SJSA1 (cell line): ENCODE measurements at regions not wholly inside any gene's neighbourhood (a gene's known extent, or its start where the extent isn't known, plus 50 kb on each side); places are given as distances from the start of the nearest gene placed in this dataset.

Experiments
- DNase-seq, 2 experiments: peaks; one replicate each; pipeline ENCODE4 v3.0.0-alpha.2; 2015 to 2020; ENCODE audit warnings: low spot score in 2 of 2, low read depth in 1 of 2
- H3K27ac ChIP-seq: fragments of 250-450 bp; sonication (Bioruptor Pico); 2 replicates; pipeline ENCODE4 v1.5.1; 2020; ENCODE audit warnings: mild to moderate bottlenecking, moderate library complexity
- H3K27me3 ChIP-seq: fragments of 250-450 bp; sonication (Bioruptor Pico); replicated peaks from 2 replicates; pipeline ENCODE4 v1.5.1; 2020; ENCODE audit warnings: mild to moderate bottlenecking, moderate library complexity
- H3K36me3 ChIP-seq: fragments of 250-450 bp; sonication (Bioruptor Pico); 2 replicates; pipeline ENCODE4 v1.5.1; 2020; ENCODE audit warnings: mild to moderate bottlenecking
- H3K4me1 ChIP-seq: fragments of 250-450 bp; sonication (Bioruptor Pico); replicated peaks from 2 replicates; pipeline ENCODE4 v1.6.1; 2021; ENCODE audit warnings: mild to moderate bottlenecking
- H3K4me3 ChIP-seq: fragments of 250-450 bp; sonication (Bioruptor Pico); 2 replicates; pipeline ENCODE4 v1.5.1; 2020; ENCODE audit warnings: mild to moderate bottlenecking
- H3K9me3 ChIP-seq: fragments of 250-450 bp; sonication (Bioruptor Pico); replicated peaks from 2 replicates; pipeline ENCODE4 v1.5.1; 2020; ENCODE audit warnings: mild to moderate bottlenecking

- Histone ChIP-seq H3K27me3 (no peaks in the 10 kb centered on the region), H3K27ac (no peak overlapping the region), H3K4me1 (0 out of 2 replicates have a peak, but pooled peaks cover 5% of the 10 kb centered on the region), H3K9me3 (no peaks in the 10 kb centered on the region), H3K36me3 (no peaks in the 10 kb centered on the region), H3K4me3 (no peak overlapping the region)
- DNase-seq: no peak
These were observed 489.6 kb upstream of the RASGRP1 start for GRCh38 chr15:39054128-39054732.

DNA sequence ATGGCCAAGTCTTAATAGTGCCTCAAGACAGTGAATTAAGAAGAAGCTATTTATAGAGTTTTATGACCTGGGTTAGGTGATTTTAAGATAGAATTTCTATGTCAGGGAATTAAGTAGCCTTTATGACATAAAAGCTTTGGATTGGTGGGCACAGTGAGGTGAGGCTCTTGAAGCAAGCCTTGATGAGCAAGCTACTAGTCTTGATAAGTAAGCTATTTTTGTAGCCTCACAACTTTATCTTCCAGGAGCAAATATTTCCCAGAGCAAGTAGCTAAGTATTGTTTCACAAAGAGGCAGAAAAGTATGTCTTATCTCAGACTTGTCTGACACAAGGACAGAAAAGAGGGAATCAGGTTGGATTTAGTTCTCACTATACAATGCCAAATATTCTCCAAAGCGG lies 491.7 kb upstream of the RASGRP1 start:
- no peaks in the 10 kb centered on the region for H3K27me3 ChIP-seq
- no peaks in the 10 kb centered on the region for H3K9me3 ChIP-seq
- no peak overlapping the region for H3K4me3 ChIP-seq
- no peaks in the 10 kb centered on the region for H3K36me3 ChIP-seq
- H3K27ac ChIP-seq: no peak overlapping the region
- H3K4me1 ChIP-seq: 0 out of 2 replicates have a peak, but pooled peaks cover 5% of the 10 kb centered on the region
- DNase-seq: no peak

DNA sequence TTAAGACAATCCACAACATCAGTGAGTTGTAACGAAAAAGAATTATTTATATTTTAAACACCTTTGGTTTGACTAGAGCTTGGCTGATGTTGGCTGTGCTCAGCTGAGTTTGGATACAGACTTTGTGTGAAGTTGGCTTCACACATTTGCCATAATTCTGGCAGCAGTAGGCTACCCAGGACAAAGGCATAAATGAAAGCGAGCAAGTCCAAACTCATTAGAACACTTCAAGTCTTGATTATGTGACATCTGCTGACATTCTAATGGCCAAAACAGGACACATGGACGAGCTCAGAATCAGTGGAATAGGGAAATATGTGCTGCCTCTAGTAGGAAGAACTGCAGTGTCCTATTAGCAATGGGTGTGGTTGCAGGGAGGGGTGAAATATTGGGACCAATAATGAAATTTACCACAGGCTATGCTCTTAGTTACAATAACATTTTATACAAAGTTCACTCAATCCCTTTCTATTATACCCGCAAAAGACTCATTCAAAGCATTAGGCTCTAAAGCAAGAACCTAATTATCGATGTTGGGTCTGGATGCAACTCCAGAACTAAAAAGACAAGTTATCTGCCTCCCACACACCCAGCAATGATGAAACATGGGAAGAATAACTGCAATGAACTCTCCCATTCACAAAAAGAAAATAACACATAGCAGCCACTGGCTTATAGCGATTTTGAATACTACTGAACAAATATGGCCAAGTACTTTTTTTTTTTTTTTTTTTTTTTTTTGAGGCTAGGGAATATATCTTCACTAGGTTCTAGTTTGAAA lies 493.9 kb upstream of the RASGRP1 start:
- DNase-seq: no peak
- Histone ChIP-seq H3K4me3 (no peak overlapping the region), H3K4me1 (0 out of 2 replicates have a peak, but pooled peaks cover 5% of the 10 kb centered on the region), H3K27me3 (no peaks in the 10 kb centered on the region), H3K27ac (no peak overlapping the region), H3K9me3 (no peaks in the 10 kb centered on the region), H3K36me3 (no peaks in the 10 kb centered on the region)

- no peak overlapping the region for H3K4me3 ChIP-seq
- H3K27ac ChIP-seq: no peak overlapping the region
- H3K9me3 ChIP-seq: no peaks in the 10 kb centered on the region
- no peaks in the 10 kb centered on the region for H3K4me1 ChIP-seq
- H3K27me3 ChIP-seq: no peaks in the 10 kb centered on the region
- DNase-seq: no peak
- no peaks in the 10 kb centered on the region for H3K36me3 ChIP-seq
These were observed 495.3 kb upstream of the RASGRP1 start for GRCh38 chr15:39059917-39060316.

- Histone ChIP-seq H3K27me3 (no peaks in the 10 kb centered on the region), H3K27ac (no peak overlapping the region), H3K4me1 (no peaks in the 10 kb centered on the region), H3K4me3 (no peak overlapping the region), H3K9me3 (no peaks in the 10 kb centered on the region), H3K36me3 (no peaks in the 10 kb centered on the region)
- DNase-seq: no peak
These were observed 497.4 kb upstream of the RASGRP1 start for GRCh38 chr15:39061952-39062464.

DNA sequence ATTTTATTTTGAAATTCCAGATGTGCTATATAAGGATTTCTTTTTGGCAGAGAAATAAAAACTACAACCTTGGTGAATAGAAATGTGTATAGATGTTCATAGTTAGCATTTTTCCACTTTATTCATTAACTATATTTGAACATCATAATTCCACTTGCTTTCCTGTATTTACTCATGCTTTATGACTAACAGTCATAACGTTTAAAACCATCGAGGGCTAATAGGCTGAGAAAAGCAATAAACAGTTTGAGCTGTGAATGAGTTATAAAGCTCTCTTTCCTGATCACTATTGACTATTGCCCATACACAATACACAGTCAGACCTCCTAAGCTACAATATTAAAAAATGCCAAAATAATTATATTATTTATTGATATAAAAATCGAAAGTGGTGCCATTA lies 502.1 kb upstream of the RASGRP1 start:
- no peak for DNase-seq
- no peaks in the 10 kb centered on the region for H3K36me3 ChIP-seq
- H3K27ac ChIP-seq: no peak overlapping the region
- H3K27me3 ChIP-seq: no peaks in the 10 kb centered on the region
- H3K9me3 ChIP-seq: 0 out of 2 replicates have a peak, but pooled peaks cover 3% of the 10 kb centered on the region
- no peak overlapping the region for H3K4me3 ChIP-seq
- no peaks in the 10 kb centered on the region for H3K4me1 ChIP-seq

- Histone ChIP-seq H3K27ac (no peak overlapping the region), H3K27me3 (no peaks in the 10 kb centered on the region), H3K9me3 (peaks cover 3% of the 10 kb centered on the region; the same call in 1 of the 2 replicates)
These were observed 506.4 kb upstream of the THBS1 start for GRCh38 chr15:39074341-39074985.

DNA sequence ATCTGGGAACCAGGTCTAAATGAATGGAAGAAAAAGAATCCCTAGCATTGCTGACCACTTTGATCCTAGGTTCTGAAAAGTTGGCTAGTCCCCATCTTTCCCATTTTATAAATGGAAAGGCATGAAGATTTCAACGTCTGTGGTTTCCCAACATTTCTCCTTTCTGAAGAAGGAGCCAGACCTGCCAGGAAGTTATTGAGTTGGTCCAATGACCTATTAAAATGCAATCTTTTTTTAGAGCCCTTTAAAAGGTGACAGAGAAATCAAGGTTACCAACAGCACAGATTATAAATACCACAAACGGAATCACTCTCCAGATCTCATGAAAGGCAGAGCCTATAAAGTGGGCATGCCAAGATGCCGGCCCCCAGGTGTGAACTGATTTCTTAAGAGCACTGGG lies 505.6 kb upstream of the THBS1 start:
- Histone ChIP-seq H3K27ac (no peak overlapping the region), H3K4me3 (no peak overlapping the region), H3K9me3 (peaks cover 3% of the 10 kb centered on the region; the same call in 1 of the 2 replicates), H3K36me3 (no peaks in the 10 kb centered on the region), H3K27me3 (no peaks in the 10 kb centered on the region), H3K4me1 (peaks cover 21% of the 10 kb centered on the region)
- DNase-seq: no peak

More at GRCh38 chr15:39074341-39074985, 506.4 kb upstream of the THBS1 start:
- Histone ChIP-seq H3K4me1 (peaks cover 17% of the 10 kb centered on the region), H3K4me3 (no peak overlapping the region), H3K36me3 (no peaks in the 10 kb centered on the region)
- no peak for DNase-seq

DNA sequence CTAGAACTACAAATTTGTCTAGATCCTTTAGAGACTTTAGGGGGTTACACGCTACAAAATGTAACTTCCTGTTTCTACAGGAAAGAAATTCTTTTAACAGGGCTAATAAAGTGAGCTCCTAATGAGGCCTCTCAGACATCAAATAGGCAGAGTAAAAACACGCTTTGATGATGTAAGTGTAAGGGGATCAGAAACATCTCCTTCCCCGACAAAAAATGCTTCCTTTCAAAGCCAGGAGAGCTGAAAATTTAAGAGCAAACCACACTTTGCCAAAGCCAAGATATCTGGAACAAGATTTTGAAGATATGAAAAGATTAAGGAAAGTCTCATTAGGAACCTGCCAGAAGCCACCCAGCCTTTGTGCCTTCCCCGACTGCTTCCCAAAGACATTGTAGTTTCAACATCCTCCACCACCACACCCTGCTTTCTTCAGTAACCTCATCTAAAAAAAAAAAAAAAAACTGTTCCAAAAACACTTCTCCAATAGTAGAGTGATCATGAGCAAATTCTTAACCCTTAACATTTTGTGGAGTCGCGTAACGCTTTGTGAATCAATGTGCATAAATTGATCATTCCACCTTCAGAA lies 505.0 kb upstream of the THBS1 start:
- H3K4me3 ChIP-seq: no peak overlapping the region
- H3K36me3 ChIP-seq: no peaks in the 10 kb centered on the region
- H3K4me1 ChIP-seq: peaks cover 21% of the 10 kb centered on the region
- H3K27me3 ChIP-seq: no peaks in the 10 kb centered on the region
- H3K27ac ChIP-seq: no peak overlapping the region
- no peak for DNase-seq
- H3K9me3 ChIP-seq: no peaks in the 10 kb centered on the region; the same call in 1 of the 2 replicates

GRCh38 chr15:39078026-39078425 lies 502.9 kb upstream of the THBS1 start:
- H3K4me1 ChIP-seq: peaks cover 21% of the 10 kb centered on the region
- DNase-seq: no peak
- no peaks in the 10 kb centered on the region for H3K9me3 ChIP-seq
- H3K36me3 ChIP-seq: no peaks in the 10 kb centered on the region
- no peaks in the 10 kb centered on the region for H3K27me3 ChIP-seq
- H3K4me3 ChIP-seq: no peak overlapping the region
- no peak overlapping the region for H3K27ac ChIP-seq

GRCh38 chr15:39079296-39079847 lies 501.5 kb upstream of the THBS1 start:
- no peaks in the 10 kb centered on the region for H3K36me3 ChIP-seq
- H3K4me1 ChIP-seq: peaks cover 19% of the 10 kb centered on the region
- H3K27me3 ChIP-seq: no peaks in the 10 kb centered on the region
- DNase-seq: peak; percentile 47 to 69
- no peak overlapping the region for H3K4me3 ChIP-seq
- 0 out of 2 replicates have a peak overlapping the region, but pooled peaks have one; percentile 7 for H3K27ac ChIP-seq
- no peaks in the 10 kb centered on the region for H3K9me3 ChIP-seq

DNA sequence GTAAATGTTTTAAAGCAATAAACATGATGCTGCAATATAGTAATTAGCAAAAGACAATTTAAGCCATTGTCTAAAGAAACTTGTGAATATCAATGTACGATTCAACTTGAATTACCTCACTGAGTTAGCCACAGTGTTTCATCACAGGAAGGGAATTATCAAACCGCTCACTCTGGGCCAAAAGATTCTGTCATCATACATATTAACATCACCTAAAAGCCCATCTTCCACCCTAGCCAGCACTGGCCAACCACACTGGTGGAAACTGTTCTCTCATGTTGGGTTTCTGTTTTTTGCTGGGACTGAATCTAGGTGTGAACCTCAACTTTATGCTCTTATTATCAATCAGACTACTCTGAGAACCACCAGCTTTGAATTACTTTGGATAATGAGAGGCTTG lies 497.7 kb upstream of the THBS1 start:
- no peak for DNase-seq
- Histone ChIP-seq H3K4me3 (no peak overlapping the region), H3K9me3 (0 out of 2 replicates have a peak, but pooled peaks cover 3% of the 10 kb centered on the region), H3K27ac (no peak overlapping the region), H3K36me3 (0 out of 2 replicates have a peak, but pooled peaks cover 3% of the 10 kb centered on the region), H3K4me1 (peaks cover 25% of the 10 kb centered on the region), H3K27me3 (no peaks in the 10 kb centered on the region)
